ENCODE measurements at regions not wholly inside any gene's neighbourhood (a gene's known extent, or its start where the extent isn't known, plus 50 kb on each side); places are given as distances from the start of the nearest gene placed in this dataset.

DNA sequence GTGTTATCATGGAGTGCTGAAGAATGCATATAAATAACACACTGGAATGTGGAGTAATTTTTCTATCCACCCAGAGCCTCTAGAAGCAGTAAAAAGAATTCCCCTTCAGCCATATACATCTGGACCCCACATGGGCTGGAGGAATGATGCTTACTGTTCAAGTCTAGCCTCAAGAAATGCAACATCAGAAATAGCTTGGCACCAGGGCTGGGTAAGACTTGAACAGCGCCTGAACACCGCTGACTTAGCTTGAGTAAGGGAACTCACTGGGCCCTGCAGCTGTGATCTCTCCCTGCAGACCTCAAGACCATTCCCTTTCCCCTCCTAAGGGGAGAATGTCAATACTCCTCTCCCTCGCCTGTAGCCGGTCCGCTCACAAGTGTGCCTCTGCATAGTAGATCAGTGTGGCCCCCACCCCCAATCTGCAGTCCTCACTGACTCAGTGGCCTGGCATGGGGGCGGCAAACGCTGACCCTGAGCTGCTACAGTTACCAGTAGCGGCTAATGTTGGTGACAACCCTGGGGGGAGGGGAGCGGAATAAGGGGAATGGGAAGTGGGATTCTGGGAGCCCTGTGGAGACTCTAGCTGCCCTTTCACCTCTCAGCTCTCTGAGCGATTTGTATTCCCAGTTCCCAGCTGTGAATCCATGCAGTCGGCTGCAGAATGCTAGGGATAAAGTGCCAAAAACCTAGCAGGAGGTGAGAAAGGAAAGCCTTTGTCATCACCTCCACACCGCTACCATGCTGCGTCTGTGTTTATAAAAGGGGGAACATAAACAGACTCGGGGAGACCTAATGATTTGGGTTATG, 483.9 kb downstream of the DISC1 start:
- CTCF ChIA-PET: interaction anchor here (0.6 to 2.1 kb wide), 3 partner anchors 63 to 517 kb away, joined by 3 to 10 read pairs (median 4); no protein-coding TSS in a partner anchor
- H3K4me1 Mint-ChIP-seq: peaks cover 71% of the 10 kb centered on the region
- TF ChIP-seq OVOL2 (CRISPR knock-in tag; IDR thresholded peaks at IDR 0.05; ENCODE audit: borderline replicate concordance) (no peak), JAZF1 (CRISPR knock-in tag; IDR thresholded peaks at IDR 0.05) (no peak), MXD4 (CRISPR knock-in tag; IDR thresholded peaks at IDR 0.05; ENCODE audit: borderline replicate concordance) (no peak), ZNF416 (CRISPR knock-in tag; IDR thresholded peaks at IDR 0.05) (no peak), RORB (CRISPR knock-in tag; IDR thresholded peaks at IDR 0.05) (no peak), ZNF396 (CRISPR knock-in tag; IDR thresholded peaks at IDR 0.05; ENCODE audit: borderline replicate concordance) (no peak), HMGA2 (CRISPR knock-in tag; IDR thresholded peaks at IDR 0.05) (no peak), ELF4 (CRISPR knock-in tag; IDR thresholded peaks at IDR 0.05; ENCODE audit: low read depth) (no peak), GABPB1 (CRISPR knock-in tag; IDR thresholded peaks at IDR 0.05) (no peak), ZNF671 (CRISPR knock-in tag; IDR thresholded peaks at IDR 0.05) (no peak), ESRRA (CRISPR knock-in tag; IDR thresholded peaks at IDR 0.05; ENCODE audit: borderline replicate concordance) (no peak), RELA (CRISPR knock-in tag; IDR thresholded peaks at IDR 0.05; ENCODE audit: borderline replicate concordance) (no peak), FOXJ3 (CRISPR knock-in tag; IDR thresholded peaks at IDR 0.05; ENCODE audit: borderline replicate concordance) (no peak), NR1H2 (CRISPR knock-in tag; IDR thresholded peaks at IDR 0.05) (no peak), EMX1 (CRISPR knock-in tag; IDR thresholded peaks at IDR 0.05) (no peak), CREB1 (CRISPR knock-in tag; IDR thresholded peaks at IDR 0.05) (peak; percentile 30; the same call in 1 of the 2 replicates), ZNF219 (CRISPR knock-in tag; IDR thresholded peaks at IDR 0.05; ENCODE audit: borderline replicate concordance) (no peak), CBFB (CRISPR knock-in tag; IDR thresholded peaks at IDR 0.05; ENCODE audit: low read depth) (no peak), KAT7 (CRISPR knock-in tag; IDR thresholded peaks at IDR 0.05; ENCODE audit: borderline replicate concordance) (no peak), SMAD3 (CRISPR knock-in tag; IDR thresholded peaks at IDR 0.05; ENCODE audit: borderline replicate concordance) (no peak)
- TF ChIP-seq, protein P1, sequence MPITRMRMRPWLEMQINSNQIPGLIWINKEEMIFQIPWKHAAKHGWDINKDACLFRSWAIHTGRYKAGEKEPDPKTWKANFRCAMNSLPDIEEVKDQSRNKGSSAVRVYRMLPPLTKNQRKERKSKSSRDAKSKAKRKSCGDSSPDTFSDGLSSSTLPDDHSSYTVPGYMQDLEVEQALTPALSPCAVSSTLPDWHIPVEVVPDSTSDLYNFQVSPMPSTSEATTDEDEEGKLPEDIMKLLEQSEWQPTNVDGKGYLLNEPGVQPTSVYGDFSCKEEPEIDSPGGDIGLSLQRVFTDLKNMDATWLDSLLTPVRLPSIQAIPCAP (CRISPR knock-in tag; IDR thresholded peaks at IDR 0.05): no peak
- TF ChIP-seq, protein P2, sequence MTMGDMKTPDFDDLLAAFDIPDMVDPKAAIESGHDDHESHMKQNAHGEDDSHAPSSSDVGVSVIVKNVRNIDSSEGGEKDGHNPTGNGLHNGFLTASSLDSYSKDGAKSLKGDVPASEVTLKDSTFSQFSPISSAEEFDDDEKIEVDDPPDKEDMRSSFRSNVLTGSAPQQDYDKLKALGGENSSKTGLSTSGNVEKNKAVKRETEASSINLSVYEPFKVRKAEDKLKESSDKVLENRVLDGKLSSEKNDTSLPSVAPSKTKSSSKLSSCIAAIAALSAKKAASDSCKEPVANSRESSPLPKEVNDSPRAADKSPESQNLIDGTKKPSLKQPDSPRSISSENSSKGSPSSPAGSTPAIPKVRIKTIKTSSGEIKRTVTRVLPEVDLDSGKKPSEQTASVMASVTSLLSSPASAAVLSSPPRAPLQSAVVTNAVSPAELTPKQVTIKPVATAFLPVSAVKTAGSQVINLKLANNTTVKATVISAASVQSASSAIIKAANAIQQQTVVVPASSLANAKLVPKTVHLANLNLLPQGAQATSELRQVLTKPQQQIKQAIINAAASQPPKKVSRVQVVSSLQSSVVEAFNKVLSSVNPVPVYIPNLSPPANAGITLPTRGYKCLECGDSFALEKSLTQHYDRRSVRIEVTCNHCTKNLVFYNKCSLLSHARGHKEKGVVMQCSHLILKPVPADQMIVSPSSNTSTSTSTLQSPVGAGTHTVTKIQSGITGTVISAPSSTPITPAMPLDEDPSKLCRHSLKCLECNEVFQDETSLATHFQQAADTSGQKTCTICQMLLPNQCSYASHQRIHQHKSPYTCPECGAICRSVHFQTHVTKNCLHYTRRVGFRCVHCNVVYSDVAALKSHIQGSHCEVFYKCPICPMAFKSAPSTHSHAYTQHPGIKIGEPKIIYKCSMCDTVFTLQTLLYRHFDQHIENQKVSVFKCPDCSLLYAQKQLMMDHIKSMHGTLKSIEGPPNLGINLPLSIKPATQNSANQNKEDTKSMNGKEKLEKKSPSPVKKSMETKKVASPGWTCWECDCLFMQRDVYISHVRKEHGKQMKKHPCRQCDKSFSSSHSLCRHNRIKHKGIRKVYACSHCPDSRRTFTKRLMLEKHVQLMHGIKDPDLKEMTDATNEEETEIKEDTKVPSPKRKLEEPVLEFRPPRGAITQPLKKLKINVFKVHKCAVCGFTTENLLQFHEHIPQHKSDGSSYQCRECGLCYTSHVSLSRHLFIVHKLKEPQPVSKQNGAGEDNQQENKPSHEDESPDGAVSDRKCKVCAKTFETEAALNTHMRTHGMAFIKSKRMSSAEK (CRISPR knock-in tag; IDR thresholded peaks at IDR 0.05; ENCODE audit: borderline replicate concordance): no peak
- TF ChIP-seq, protein P3, sequence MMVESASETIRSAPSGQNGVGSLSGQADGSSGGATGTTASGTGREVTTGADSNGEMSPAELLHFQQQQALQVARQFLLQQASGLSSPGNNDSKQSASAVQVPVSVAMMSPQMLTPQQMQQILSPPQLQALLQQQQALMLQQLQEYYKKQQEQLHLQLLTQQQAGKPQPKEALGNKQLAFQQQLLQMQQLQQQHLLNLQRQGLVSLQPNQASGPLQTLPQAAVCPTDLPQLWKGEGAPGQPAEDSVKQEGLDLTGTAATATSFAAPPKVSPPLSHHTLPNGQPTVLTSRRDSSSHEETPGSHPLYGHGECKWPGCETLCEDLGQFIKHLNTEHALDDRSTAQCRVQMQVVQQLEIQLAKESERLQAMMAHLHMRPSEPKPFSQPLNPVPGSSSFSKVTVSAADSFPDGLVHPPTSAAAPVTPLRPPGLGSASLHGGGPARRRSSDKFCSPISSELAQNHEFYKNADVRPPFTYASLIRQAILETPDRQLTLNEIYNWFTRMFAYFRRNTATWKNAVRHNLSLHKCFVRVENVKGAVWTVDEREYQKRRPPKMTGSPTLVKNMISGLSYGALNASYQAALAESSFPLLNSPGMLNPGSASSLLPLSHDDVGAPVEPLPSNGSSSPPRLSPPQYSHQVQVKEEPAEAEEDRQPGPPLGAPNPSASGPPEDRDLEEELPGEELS (CRISPR knock-in tag; IDR thresholded peaks at IDR 0.05): peak; percentile 45; the same call in 1 of the 2 replicates
- TF ChIP-seq, protein P4, sequence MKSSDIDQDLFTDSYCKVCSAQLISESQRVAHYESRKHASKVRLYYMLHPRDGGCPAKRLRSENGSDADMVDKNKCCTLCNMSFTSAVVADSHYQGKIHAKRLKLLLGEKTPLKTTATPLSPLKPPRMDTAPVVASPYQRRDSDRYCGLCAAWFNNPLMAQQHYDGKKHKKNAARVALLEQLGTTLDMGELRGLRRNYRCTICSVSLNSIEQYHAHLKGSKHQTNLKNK (CRISPR knock-in tag; IDR thresholded peaks at IDR 0.05): no peak
- TF ChIP-seq, protein P5, sequence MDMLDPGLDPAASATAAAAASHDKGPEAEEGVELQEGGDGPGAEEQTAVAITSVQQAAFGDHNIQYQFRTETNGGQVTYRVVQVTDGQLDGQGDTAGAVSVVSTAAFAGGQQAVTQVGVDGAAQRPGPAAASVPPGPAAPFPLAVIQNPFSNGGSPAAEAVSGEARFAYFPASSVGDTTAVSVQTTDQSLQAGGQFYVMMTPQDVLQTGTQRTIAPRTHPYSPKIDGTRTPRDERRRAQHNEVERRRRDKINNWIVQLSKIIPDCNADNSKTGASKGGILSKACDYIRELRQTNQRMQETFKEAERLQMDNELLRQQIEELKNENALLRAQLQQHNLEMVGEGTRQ (CRISPR knock-in tag; IDR thresholded peaks at IDR 0.05): no peak
- TF ChIP-seq, protein P6, sequence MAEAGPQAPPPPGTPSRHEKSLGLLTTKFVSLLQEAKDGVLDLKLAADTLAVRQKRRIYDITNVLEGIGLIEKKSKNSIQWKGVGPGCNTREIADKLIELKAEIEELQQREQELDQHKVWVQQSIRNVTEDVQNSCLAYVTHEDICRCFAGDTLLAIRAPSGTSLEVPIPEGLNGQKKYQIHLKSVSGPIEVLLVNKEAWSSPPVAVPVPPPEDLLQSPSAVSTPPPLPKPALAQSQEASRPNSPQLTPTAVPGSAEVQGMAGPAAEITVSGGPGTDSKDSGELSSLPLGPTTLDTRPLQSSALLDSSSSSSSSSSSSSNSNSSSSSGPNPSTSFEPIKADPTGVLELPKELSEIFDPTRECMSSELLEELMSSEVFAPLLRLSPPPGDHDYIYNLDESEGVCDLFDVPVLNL (CRISPR knock-in tag; IDR thresholded peaks at IDR 0.05; ENCODE audit: borderline replicate concordance, low read depth): no peak

More for the DNA sequence above, 483.9 kb downstream of the DISC1 start:
- Mint-ChIP-seq H3K4me3 (peak overlapping the region; percentile 61), H3K27me3 (ENCODE audit: low read depth) (peaks cover 27% of the 10 kb centered on the region), H3K27ac (peak overlapping the region; percentile 94), H3K9me3 (peaks cover 8% of the 10 kb centered on the region), H3K36me3 (peaks cover 4% of the 10 kb centered on the region; the same call in 1 of the 2 replicates)
- POLR2A ChIA-PET: interaction anchor here (0.8 to 1.6 kb wide), 3 partner anchors 22 to 116 kb away, joined by 3 to 6 read pairs (median 4); no protein-coding TSS in a partner anchor
- DNase-seq (ENCODE audit: low spot score) (peak; percentile 73), ATAC-seq (peak; percentile 94)
